ENCODE measurements at regions not wholly inside any gene's neighbourhood (a gene's known extent, or its start where the extent isn't known, plus 50 kb on each side); places are given as distances from the start of the nearest gene placed in this dataset.

GRCh38 chr10:130902929-130903328 lies 408.6 kb downstream of the TCERG1L start:
- no peak for TF ChIP-seq POLR2A (IDR thresholded peaks at IDR 0.05)
- 56 to 76% (median 64%) methylated on average over 2 of the region's 2 CpGs for WGBS, 4 donors
- intact Hi-C loops (cut with DNase I) = no loop called here
- no peaks in the 10 kb centered on the region for H3K4me1 ChIP-seq
- H3K36me3 ChIP-seq = no peaks in the 10 kb centered on the region
- H3K27me3 ChIP-seq = peaks cover 0 to 10% (median 0%) of the 10 kb centered on the region in 9 donors
- DNase-seq = no peak
- H3K9me3 ChIP-seq = no peaks in the 10 kb centered on the region
- H3K27ac ChIP-seq = no peak overlapping the region
- no peak for ATAC-seq
- H3K4me3 ChIP-seq = no peak overlapping the region

- H3K4me3 ChIP-seq = no peak overlapping the region
- no peaks in the 10 kb centered on the region for H3K4me1 ChIP-seq
- H3K9me3 ChIP-seq = no peaks in the 10 kb centered on the region
- intact Hi-C loops (cut with DNase I) = no loop called here
- H3K27ac ChIP-seq = no peak overlapping the region
- WGBS, 4 donors = 53 to 82% (median 76%) methylated on average over 5 to 8 of the region's 8 CpGs
- ATAC-seq = no peak
- TF ChIP-seq CTCF (IDR thresholded peaks at IDR 0.05) = no peak
- no peak for TF ChIP-seq POLR2A (IDR thresholded peaks at IDR 0.05)
- DNase-seq = no peak
- no peaks in the 10 kb centered on the region for H3K36me3 ChIP-seq
- peaks cover 0 to 10% (median 0%) of the 10 kb centered on the region in 9 donors for H3K27me3 ChIP-seq
Observed at GRCh38 chr10:130904676-130905075, 406.8 kb downstream of the TCERG1L start.

GRCh38 chr10:130905386-130905785 lies 406.1 kb downstream of the TCERG1L start:
- Histone ChIP-seq H3K4me1 (no peaks in the 10 kb centered on the region), H3K27ac (no peak overlapping the region), H3K9me3 (peaks cover 0 to under 1% (median 0%) of the 10 kb centered on the region in 12 donors), H3K36me3 (no peaks in the 10 kb centered on the region), H3K4me3 (no peak overlapping the region), H3K27me3 (peaks cover 0 to 10% (median 0%) of the 10 kb centered on the region in 9 donors)
- no peak for TF ChIP-seq CTCF (IDR thresholded peaks at IDR 0.05)
- TF ChIP-seq POLR2A (IDR thresholded peaks at IDR 0.05) = no peak
- no peak for ATAC-seq
- DNase-seq = no peak
- WGBS, 4 donors = 75 to 78% (median 77%) methylated on average over 8 of the region's 8 CpGs
- intact Hi-C loops (cut with DNase I) = no loop called here

- Histone ChIP-seq H3K4me1 (no peaks in the 10 kb centered on the region), H3K27me3 (peaks cover 0 to 10% (median 0%) of the 10 kb centered on the region in 9 donors), H3K4me3 (no peak overlapping the region), H3K9me3 (peaks cover 0 to 5% (median 0%) of the 10 kb centered on the region in 12 donors), H3K36me3 (no peaks in the 10 kb centered on the region), H3K27ac (no peak overlapping the region)
- TF ChIP-seq CTCF (IDR thresholded peaks at IDR 0.05) (no peak), POLR2A (IDR thresholded peaks at IDR 0.05) (no peak)
- intact Hi-C loops (cut with DNase I) = no loop called here
- ATAC-seq = no peak
- WGBS, 4 donors = 63 to 83% (median 75%) methylated on average over 7 to 8 of the region's 8 CpGs
- no peak for DNase-seq
Observed at GRCh38 chr10:130905921-130906320, 405.6 kb downstream of the TCERG1L start.

- no peaks in the 10 kb centered on the region for H3K36me3 ChIP-seq
- ATAC-seq (no peak), DNase-seq (no peak)
- H3K4me3 ChIP-seq = no peak overlapping the region
- intact Hi-C loops (cut with DNase I) = no loop called here
- peaks cover 0 to 20% (median 2%) of the 10 kb centered on the region in 12 donors for H3K9me3 ChIP-seq
- no peaks in the 10 kb centered on the region for H3K4me1 ChIP-seq
- no peak for TF ChIP-seq CTCF (IDR thresholded peaks at IDR 0.05)
- TF ChIP-seq POLR2A (IDR thresholded peaks at IDR 0.05) = no peak
- peaks cover 0 to 5% (median 0%) of the 10 kb centered on the region in 9 donors for H3K27me3 ChIP-seq
- no peak overlapping the region for H3K27ac ChIP-seq
- 76 to 80% (median 79%) methylated on average over 2 of the region's 2 CpGs for WGBS, 4 donors
Observed at GRCh38 chr10:130910848-130911247, 400.7 kb downstream of the TCERG1L start.
